ENCODE measurements at regions not wholly inside any gene's neighbourhood (a gene's known extent, or its start where the extent isn't known, plus 50 kb on each side); places are given as distances from the start of the nearest gene placed in this dataset.

DNA sequence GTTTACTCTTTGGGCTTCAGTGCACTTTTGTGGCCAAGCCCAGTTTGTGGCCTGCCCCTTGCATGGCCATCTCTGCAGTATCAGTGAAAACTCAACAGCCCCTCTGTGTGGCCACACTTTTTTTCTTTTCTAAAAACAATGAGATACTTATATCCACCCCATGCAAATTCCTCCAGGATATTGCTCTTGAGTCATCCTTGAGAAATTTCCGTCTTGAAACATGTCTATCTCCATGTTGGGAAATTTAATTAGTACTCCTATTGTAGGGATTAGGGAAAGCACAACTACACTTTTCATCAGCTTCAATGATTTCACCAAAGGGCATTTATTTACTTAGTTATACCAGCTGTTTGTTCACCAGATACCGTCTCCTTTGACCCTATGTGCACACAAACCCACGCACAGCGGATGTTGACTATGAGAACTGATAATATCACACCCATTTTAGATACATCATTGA lies 993.1 kb downstream of the TSN start:
- TF ChIP-seq, protein P1, sequence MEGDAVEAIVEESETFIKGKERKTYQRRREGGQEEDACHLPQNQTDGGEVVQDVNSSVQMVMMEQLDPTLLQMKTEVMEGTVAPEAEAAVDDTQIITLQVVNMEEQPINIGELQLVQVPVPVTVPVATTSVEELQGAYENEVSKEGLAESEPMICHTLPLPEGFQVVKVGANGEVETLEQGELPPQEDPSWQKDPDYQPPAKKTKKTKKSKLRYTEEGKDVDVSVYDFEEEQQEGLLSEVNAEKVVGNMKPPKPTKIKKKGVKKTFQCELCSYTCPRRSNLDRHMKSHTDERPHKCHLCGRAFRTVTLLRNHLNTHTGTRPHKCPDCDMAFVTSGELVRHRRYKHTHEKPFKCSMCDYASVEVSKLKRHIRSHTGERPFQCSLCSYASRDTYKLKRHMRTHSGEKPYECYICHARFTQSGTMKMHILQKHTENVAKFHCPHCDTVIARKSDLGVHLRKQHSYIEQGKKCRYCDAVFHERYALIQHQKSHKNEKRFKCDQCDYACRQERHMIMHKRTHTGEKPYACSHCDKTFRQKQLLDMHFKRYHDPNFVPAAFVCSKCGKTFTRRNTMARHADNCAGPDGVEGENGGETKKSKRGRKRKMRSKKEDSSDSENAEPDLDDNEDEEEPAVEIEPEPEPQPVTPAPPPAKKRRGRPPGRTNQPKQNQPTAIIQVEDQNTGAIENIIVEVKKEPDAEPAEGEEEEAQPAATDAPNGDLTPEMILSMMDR (IDR thresholded peaks at IDR 0.05) = no peak
- TF ChIP-seq EP300 (IDR thresholded peaks at IDR 0.05) = no peak
